ENCODE measurements at regions not wholly inside any gene's neighbourhood (a gene's known extent, or its start where the extent isn't known, plus 50 kb on each side); places are given as distances from the start of the nearest gene placed in this dataset.
"Not testable (repeated sequence)": the region's sequence is repeated elsewhere in the genome, so short reads cannot be mapped to it uniquely, and the experiment has no call there.

DNA sequence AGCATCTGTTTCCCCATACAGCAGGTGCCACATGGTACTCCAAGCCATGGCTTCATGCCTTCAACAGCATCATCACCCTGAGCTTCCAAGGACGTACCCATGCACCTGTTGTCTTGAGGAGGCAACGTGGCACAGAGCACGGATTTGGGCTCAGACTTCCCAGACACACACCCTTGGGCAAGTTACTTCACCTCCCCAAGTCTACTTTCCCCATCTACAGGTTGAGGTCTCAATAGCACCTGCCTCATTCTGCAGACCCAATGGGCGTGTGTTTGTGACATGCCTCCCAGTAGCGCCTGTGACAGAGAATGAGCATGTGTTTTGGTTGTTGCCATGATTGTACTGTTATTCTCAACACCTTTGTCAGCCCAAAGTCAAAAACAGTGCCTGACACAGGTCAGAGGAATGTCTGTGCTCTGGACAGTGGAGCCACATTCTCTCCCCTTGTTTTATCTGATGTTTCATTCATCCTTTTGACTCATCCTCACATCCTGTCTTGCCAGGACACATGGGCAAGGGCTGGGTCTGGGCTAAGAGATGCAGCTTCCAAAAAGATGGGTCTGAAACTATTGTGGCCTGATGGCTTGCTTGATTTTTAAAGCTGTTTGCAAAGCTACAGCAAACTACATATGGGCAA is 53.4 kb upstream of the CCND1 start:
- WGBS, 2 experiments (ENCODE audit: insufficient coverage in 2 of 2) = 90 to 93% methylated on average over 3 to 5 of the region's 5 CpGs
- Histone ChIP-seq H3K36me3 (ENCODE audit: control insufficient read depth, insufficient read depth, low read length) (no peaks in the 10 kb centered on the region), H3K4me1 (ENCODE audit: control insufficient read depth, insufficient read depth, low read length, poor library complexity, severe bottlenecking) (peaks cover 9% of the 10 kb centered on the region), H3K27ac (ENCODE audit: low read depth, low read length, severe bottlenecking) (peak overlapping the region; percentile 86), H3K9me3 (ENCODE audit: control insufficient read depth, low read length) (peaks cover 9% of the 10 kb centered on the region), H3K4me3 (ENCODE audit: extremely low read depth, insufficient read depth, low read length, poor library complexity, severe bottlenecking) (no peak overlapping the region)

DNA sequence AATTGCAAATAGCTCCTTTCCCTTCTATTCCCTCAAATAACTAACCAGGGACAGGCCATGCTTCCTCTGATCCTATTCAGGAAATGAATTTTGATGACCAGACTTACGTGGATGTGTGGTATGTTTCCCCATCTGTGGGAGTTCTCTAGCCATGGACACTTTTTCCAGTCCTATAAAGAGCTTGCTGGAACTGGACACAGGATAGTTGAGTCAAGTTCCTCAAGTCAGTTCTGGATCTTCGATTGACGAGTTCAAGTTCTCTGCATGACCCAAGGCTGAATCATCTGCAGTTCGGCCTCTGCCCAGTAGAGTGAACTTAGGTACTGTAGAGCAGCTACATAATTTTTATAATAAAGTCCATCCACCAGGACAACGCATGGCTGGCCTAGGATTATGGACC is 52.7 kb upstream of the CCND1 start:
- no peak overlapping the region for H3K4me3 ChIP-seq (ENCODE audit: extremely low read depth, insufficient read depth, low read length, poor library complexity, severe bottlenecking)
- peaks cover 9% of the 10 kb centered on the region for H3K4me1 ChIP-seq (ENCODE audit: control insufficient read depth, insufficient read depth, low read length, poor library complexity, severe bottlenecking)
- 90 to 96% methylated on average over 3 of the region's 5 CpGs for WGBS, 2 experiments (ENCODE audit: insufficient coverage in 2 of 2)
- peaks cover 9% of the 10 kb centered on the region for H3K9me3 ChIP-seq (ENCODE audit: control insufficient read depth, low read length)
- no peaks in the 10 kb centered on the region for H3K36me3 ChIP-seq (ENCODE audit: control insufficient read depth, insufficient read depth, low read length)
- H3K27ac ChIP-seq (ENCODE audit: low read depth, low read length, severe bottlenecking) = peak overlapping the region; percentile 86

DNA sequence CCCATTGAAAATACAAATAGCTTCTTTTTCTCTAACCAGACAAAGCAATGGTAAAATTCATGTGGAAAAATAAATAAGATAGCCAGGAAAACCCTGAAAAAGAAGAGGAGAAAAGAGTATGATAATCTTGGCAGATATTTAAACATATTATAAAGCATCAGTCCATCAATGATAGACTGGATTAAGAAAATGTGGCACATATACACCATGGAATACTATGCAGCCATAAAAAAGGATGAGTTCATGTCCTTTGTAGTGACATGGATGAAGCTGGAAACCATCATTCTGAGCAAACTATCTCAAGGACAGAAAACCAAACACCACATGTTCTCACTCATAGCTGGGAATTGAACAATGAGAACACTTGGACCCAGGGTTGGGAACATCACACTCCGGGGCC is 50.9 kb upstream of the CCND1 start:
- H3K4me3 ChIP-seq (ENCODE audit: extremely low read depth, insufficient read depth, low read length, poor library complexity, severe bottlenecking); H3K27ac ChIP-seq (ENCODE audit: low read depth, low read length, severe bottlenecking); H3K4me1 ChIP-seq (ENCODE audit: control insufficient read depth, insufficient read depth, low read length, poor library complexity, severe bottlenecking); H3K9me3 ChIP-seq (ENCODE audit: control insufficient read depth, low read length); H3K36me3 ChIP-seq (ENCODE audit: control insufficient read depth, insufficient read depth, low read length): not testable (repeated sequence)
- 100% methylated on average over 1 of the region's 1 CpG for WGBS, 2 experiments (ENCODE audit: insufficient coverage in 2 of 2)
